ENCODE measurements at regions not wholly inside any gene's neighbourhood (a gene's known extent, or its start where the extent isn't known, plus 50 kb on each side); places are given as distances from the start of the nearest gene placed in this dataset.

- POLR2A ChIA-PET: no interaction called here
- H3K4me1 Mint-ChIP-seq: no peaks in the 10 kb centered on the region
Measured at GRCh38 chr3:157695586-157695985, 192.4 kb upstream of the VEPH1 start.

GRCh38 chr3:157695103-157695502, 191.9 kb upstream of the VEPH1 start:
- H3K4me3 Mint-ChIP-seq: no peak overlapping the region
- peaks cover 0 to 14% (median 2%) of the 10 kb centered on the region in 9 donors for H3K9me3 Mint-ChIP-seq
- H3K27ac Mint-ChIP-seq: no peak overlapping the region
- ATAC-seq (no peak), DNase-seq (no peak)
- no peaks in the 10 kb centered on the region for H3K4me1 Mint-ChIP-seq
- POLR2A ChIA-PET: no interaction called here
- H3K36me3 Mint-ChIP-seq: no peaks in the 10 kb centered on the region
- peaks cover 0 to 8% (median 0%) of the 10 kb centered on the region in 5 donors for H3K27me3 Mint-ChIP-seq

More at GRCh38 chr3:157695586-157695985, 192.4 kb upstream of the VEPH1 start:
- Mint-ChIP-seq H3K9me3 (peaks cover 0 to 14% (median 0%) of the 10 kb centered on the region in 9 donors), H3K4me3 (no peak overlapping the region), H3K36me3 (no peaks in the 10 kb centered on the region), H3K27me3 (peaks cover 0 to 8% (median 0%) of the 10 kb centered on the region in 5 donors), H3K27ac (no peak overlapping the region)
- DNase-seq (no peak), ATAC-seq (no peak)

- H3K27me3 Mint-ChIP-seq: peaks cover 0 to 8% (median 0%) of the 10 kb centered on the region in 5 donors
- H3K27ac Mint-ChIP-seq: no peak overlapping the region
- no peak overlapping the region for H3K4me3 Mint-ChIP-seq
- no peak for DNase-seq
- ATAC-seq: no peak
- POLR2A ChIA-PET: no interaction called here
- no peaks in the 10 kb centered on the region for H3K36me3 Mint-ChIP-seq
- peaks cover 0 to 14% (median 2%) of the 10 kb centered on the region in 9 donors for H3K9me3 Mint-ChIP-seq
- no peaks in the 10 kb centered on the region for H3K4me1 Mint-ChIP-seq
Measured at GRCh38 chr3:157693762-157694161, 190.5 kb upstream of the VEPH1 start.

- Mint-ChIP-seq H3K27ac (no peak overlapping the region), H3K36me3 (no peaks in the 10 kb centered on the region), H3K9me3 (peaks cover 0 to 24% (median 7%) of the 10 kb centered on the region in 9 donors), H3K27me3 (peaks cover 0 to 8% (median 0%) of the 10 kb centered on the region in 5 donors), H3K4me3 (no peak overlapping the region), H3K4me1 (no peaks in the 10 kb centered on the region)
- no peak for DNase-seq
- POLR2A ChIA-PET: no interaction called here
- ATAC-seq: no peak
Measured at GRCh38 chr3:157692468-157692867, 189.3 kb upstream of the VEPH1 start.

- ATAC-seq (no peak), DNase-seq (no peak)
- Mint-ChIP-seq H3K9me3 (peaks cover 0 to 34% (median 5%) of the 10 kb centered on the region in 9 donors), H3K4me1 (no peaks in the 10 kb centered on the region), H3K27me3 (peaks cover 0 to 10% (median 2%) of the 10 kb centered on the region in 5 donors), H3K27ac (no peak overlapping the region), H3K36me3 (no peaks in the 10 kb centered on the region), H3K4me3 (no peak overlapping the region)
- POLR2A ChIA-PET: no interaction called here
Measured at GRCh38 chr3:157683668-157684067, 180.5 kb upstream of the VEPH1 start.

GRCh38 chr3:157672061-157672460, 168.8 kb upstream of the VEPH1 start:
- H3K4me3 Mint-ChIP-seq: no peak overlapping the region
- peaks cover 0 to 8% (median 2%) of the 10 kb centered on the region in 5 donors for H3K27me3 Mint-ChIP-seq
- no peaks in the 10 kb centered on the region for H3K4me1 Mint-ChIP-seq
- H3K27ac Mint-ChIP-seq: no peak overlapping the region
- ATAC-seq: no peak
- no peaks in the 10 kb centered on the region for H3K36me3 Mint-ChIP-seq
- H3K9me3 Mint-ChIP-seq: peaks cover 0 to 6% (median 0%) of the 10 kb centered on the region in 9 donors
- POLR2A ChIA-PET: no interaction called here
- DNase-seq: no peak

- Mint-ChIP-seq H3K27me3 (peaks cover 0 to 8% (median 2%) of the 10 kb centered on the region in 5 donors), H3K27ac (no peak overlapping the region), H3K4me3 (no peak overlapping the region), H3K9me3 (peaks cover 0 to 6% (median 0%) of the 10 kb centered on the region in 9 donors), H3K4me1 (no peaks in the 10 kb centered on the region), H3K36me3 (no peaks in the 10 kb centered on the region)
- POLR2A ChIA-PET: no interaction called here
- ATAC-seq (no peak), DNase-seq (no peak)
Measured at GRCh38 chr3:157671656-157672055, 168.4 kb upstream of the VEPH1 start.

- POLR2A ChIA-PET: no interaction called here
Measured at GRCh38 chr3:157669416-157669815, 166.2 kb upstream of the VEPH1 start.

GRCh38 chr3:157667493-157667892, 164.3 kb upstream of the VEPH1 start:
- H3K9me3 Mint-ChIP-seq: peaks cover 0 to 3% (median 0%) of the 10 kb centered on the region in 9 donors
- POLR2A ChIA-PET: no interaction called here
- no peaks in the 10 kb centered on the region for H3K4me1 Mint-ChIP-seq
- H3K27ac Mint-ChIP-seq: no peak overlapping the region
- ATAC-seq: no peak
- no peak overlapping the region for H3K4me3 Mint-ChIP-seq
- no peaks in the 10 kb centered on the region for H3K36me3 Mint-ChIP-seq
- DNase-seq: no peak
- H3K27me3 Mint-ChIP-seq: peaks cover 0 to 14% (median 2%) of the 10 kb centered on the region in 5 donors

More at GRCh38 chr3:157669416-157669815, 166.2 kb upstream of the VEPH1 start:
- Mint-ChIP-seq H3K9me3 (peaks cover 0 to 6% (median 0%) of the 10 kb centered on the region in 9 donors), H3K36me3 (no peaks in the 10 kb centered on the region), H3K4me3 (no peak overlapping the region), H3K4me1 (no peaks in the 10 kb centered on the region), H3K27ac (no peak overlapping the region), H3K27me3 (peaks cover 0 to 11% (median 2%) of the 10 kb centered on the region in 5 donors)
- DNase-seq: no peak
- no peak for ATAC-seq

GRCh38 chr3:157662171-157662570, 159.0 kb upstream of the VEPH1 start:
- no peaks in the 10 kb centered on the region for H3K4me1 Mint-ChIP-seq
- ATAC-seq: no peak

GRCh38 chr3:157660847-157661246, 157.6 kb upstream of the VEPH1 start:
- H3K4me1 Mint-ChIP-seq: no peaks in the 10 kb centered on the region

More at GRCh38 chr3:157662171-157662570, 159.0 kb upstream of the VEPH1 start:
- Mint-ChIP-seq H3K4me3 (no peak overlapping the region), H3K27me3 (peaks cover 0 to 24% (median 6%) of the 10 kb centered on the region in 5 donors), H3K27ac (no peak overlapping the region), H3K36me3 (no peaks in the 10 kb centered on the region), H3K9me3 (peaks cover 0 to 3% (median 0%) of the 10 kb centered on the region in 9 donors)
- POLR2A ChIA-PET: no interaction called here
- no peak for DNase-seq

GRCh38 chr3:157652366-157652765, 149.2 kb upstream of the VEPH1 start:
- no peak for ATAC-seq
- Mint-ChIP-seq H3K4me1 (no peaks in the 10 kb centered on the region), H3K36me3 (no peaks in the 10 kb centered on the region), H3K27ac (no peak overlapping the region), H3K27me3 (peaks cover under 1 to 17% (median 4%) of the 10 kb centered on the region in 5 donors), H3K4me3 (no peak overlapping the region), H3K9me3 (no peaks in the 10 kb centered on the region)
- POLR2A ChIA-PET: no interaction called here
- no peak for DNase-seq

More at GRCh38 chr3:157660847-157661246, 157.6 kb upstream of the VEPH1 start:
- Mint-ChIP-seq H3K4me3 (no peak overlapping the region), H3K9me3 (no peaks in the 10 kb centered on the region), H3K27ac (no peak overlapping the region), H3K27me3 (peaks cover 0 to 23% (median 9%) of the 10 kb centered on the region in 5 donors), H3K36me3 (no peaks in the 10 kb centered on the region)
- POLR2A ChIA-PET: no interaction called here
- ATAC-seq: no peak
- DNase-seq: no peak

GRCh38 chr3:157650699-157651098, 147.5 kb upstream of the VEPH1 start:
- Mint-ChIP-seq H3K36me3 (no peaks in the 10 kb centered on the region), H3K27me3 (peaks cover 3 to 19% (median 6%) of the 10 kb centered on the region in 5 donors), H3K4me3 (no peak overlapping the region), H3K27ac (no peak overlapping the region), H3K9me3 (no peaks in the 10 kb centered on the region), H3K4me1 (no peaks in the 10 kb centered on the region)
- DNase-seq: no peak
- no peak for ATAC-seq
- POLR2A ChIA-PET: no interaction called here

- Mint-ChIP-seq H3K4me3 (no peak overlapping the region), H3K36me3 (no peaks in the 10 kb centered on the region), H3K27ac (no peak overlapping the region), H3K9me3 (no peaks in the 10 kb centered on the region), H3K27me3 (peaks cover 3 to 21% (median 7%) of the 10 kb centered on the region in 5 donors), H3K4me1 (no peaks in the 10 kb centered on the region)
- DNase-seq: no peak
- POLR2A ChIA-PET: no interaction called here
- ATAC-seq: no peak
Measured at GRCh38 chr3:157650172-157650571, 147.0 kb upstream of the VEPH1 start.
